ENCODE measurements at regions not wholly inside any gene's neighbourhood (a gene's known extent, or its start where the extent isn't known, plus 50 kb on each side); places are given as distances from the start of the nearest gene placed in this dataset.
"Not testable (repeated sequence)": the region's sequence is repeated elsewhere in the genome, so short reads cannot be mapped to it uniquely, and the experiment has no call there.

- no peak for DNase-seq
Measured at GRCh38 chr6:128580224-128581110, 60.1 kb upstream of the PTPRK start.

DNA sequence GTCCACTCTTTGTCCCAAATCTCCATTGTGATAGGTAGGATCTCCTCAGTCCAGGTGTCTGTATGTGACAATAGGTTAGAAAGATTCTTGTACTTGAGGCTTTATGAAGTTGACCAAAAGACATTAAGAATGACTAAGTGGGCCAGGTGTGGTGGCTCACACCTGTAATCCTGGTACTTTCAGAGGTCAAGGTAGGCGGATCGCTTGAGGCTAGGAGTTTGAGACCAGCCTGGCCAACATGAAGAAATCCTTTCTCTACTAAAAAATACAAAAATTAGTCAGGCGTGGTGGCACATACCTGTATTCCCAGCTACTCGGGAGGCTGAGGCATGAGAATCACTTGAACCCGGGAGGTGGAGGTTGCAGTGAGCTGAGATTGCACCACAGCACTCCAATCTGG is 54.9 kb upstream of the PTPRK start:
- DNase-seq, result not testable (repeated sequence)

DNA sequence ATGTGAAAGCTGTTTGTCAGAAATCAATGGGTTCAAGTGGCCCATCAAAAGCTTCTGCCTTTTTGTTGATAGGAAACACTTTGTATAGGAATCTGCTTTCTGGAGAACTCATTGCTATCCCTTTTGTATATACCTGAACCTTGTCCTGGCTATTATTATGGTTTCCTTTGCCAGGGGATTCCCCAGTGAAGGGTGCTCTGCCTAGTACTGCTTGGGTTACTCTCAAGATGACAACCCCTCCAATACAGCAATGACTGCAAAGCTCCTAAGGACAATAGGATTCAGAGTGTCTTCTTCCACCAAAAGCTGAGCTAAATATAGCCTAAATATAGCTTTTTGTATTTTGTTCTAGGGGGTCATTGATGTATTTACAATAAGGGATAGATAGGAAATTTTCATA is 54.0 kb upstream of the PTPRK start:
- DNase-seq, result no peak

DNA sequence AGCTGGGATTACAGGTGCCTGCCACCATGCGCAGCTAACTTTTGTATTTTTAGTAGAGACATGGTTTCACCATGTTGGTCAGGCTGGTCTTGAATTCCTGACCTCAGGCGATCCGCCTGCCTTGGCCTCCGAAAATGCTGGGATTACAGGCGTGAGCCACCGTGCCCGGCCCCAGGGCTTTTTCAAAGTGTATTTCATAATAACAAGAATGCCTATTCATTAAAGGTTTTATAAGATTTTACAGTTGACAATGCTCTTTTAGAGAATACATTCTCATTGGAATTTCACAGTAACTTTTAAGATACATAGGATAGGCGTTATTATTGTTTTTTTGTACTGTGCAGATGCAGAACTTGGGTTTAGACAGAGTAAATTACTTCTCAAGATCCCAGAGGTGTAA is 52.6 kb upstream of the PTPRK start:
- DNase-seq, result no peak

DNA sequence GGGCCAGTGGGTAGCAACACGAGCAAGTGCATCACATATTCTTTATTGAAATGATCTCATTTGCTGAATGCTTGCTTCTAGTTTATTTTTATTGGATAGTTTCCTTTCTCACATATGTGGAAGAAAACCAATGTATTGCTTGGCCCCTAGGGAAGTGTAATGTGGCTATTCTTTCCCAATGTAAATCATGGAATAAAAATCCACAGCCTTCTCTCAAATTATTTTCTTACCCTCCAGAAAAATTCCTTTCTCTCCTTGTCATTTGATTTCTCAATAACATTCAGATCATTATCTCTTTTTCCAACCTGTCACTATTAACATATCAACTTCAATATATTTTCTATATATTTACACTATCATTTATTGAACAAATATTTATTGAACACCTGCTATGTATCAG is 51.9 kb upstream of the PTPRK start:
- no peak for DNase-seq

DNA sequence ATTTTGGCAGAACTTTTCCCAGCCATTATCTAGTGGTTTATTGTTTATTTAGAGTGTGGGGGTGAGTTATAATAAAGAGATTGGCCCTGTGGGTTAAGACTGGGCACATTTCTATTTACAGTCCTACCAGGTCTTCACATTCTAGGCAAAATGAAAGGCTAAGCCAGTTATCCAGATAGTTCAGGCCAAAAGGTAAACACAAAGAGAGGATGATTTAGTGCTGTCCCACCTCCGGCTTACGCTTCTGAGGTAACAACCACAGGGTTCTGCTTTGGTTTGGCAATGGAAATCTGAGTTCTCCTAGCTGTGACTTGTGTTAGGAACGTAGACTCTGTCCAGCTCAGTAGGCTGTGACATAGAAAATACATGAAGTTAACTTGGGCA is 50.3 kb upstream of the PTPRK start:
- no peak for DNase-seq

DNA sequence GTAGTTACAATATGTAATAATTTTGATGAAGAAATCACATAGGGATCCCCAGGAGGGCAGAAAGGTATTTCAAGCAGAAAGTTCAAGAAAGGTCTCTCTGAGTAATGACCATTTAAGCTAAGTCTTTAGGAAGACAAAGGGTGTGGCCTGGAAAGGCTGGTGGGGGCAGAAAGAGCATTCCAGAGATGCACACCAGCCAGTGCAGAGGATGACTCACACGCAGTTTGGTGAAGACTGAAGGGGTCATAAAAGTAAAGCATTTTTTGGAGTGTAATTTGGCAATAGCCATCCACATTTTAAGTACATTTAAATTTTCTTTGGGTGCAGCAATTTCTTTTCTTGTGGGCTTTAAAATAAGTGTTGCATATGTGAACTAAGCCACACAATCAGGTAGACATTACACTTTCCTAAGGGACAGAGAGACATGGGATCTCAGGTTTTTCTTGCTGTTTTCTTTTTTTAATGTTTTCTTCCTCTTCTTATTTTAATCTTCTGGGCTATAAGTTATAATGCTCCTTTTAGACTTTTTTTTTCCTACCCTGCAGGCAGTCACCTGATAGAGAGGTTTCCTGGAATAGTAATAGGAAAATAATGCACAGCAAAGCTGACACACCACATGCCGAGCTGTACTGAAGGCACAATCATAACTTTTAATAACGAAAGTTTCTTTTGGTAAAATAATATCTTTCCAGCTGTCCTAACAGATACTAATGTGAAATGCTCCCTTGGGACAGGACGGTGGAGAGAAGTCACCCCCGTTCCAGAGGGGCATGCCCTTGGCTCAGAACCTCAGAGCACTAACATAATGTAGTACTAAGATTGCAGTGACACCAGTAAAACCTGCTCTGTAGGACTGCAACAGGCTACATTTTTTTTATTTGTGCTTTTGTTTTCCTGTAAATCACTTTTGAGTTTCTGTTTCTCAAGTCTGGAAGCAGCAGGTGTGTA is 49.6 kb upstream of the PTPRK start:
- no peak for DNase-seq

Data from SHP77 (cell line).